GM18909 (cell line): ENCODE measurements at regions not wholly inside any gene's neighbourhood (a gene's known extent, or its start where the extent isn't known, plus 50 kb on each side); places are given as distances from the start of the nearest gene placed in this dataset.
"Not testable (repeated sequence)": the region's sequence is repeated elsewhere in the genome, so short reads cannot be mapped to it uniquely, and the experiment has no call there.

ENCODE experiments used
- ATAC-seq: cut with Tn5 transposase; IDR thresholded peaks from one replicate; pipeline ENCODE4 v1.9.1; 2021; ENCODE audit warnings: mild to moderate bottlenecking; ENCODE audit not compliant: unreplicated experiment, poor library complexity

DNA sequence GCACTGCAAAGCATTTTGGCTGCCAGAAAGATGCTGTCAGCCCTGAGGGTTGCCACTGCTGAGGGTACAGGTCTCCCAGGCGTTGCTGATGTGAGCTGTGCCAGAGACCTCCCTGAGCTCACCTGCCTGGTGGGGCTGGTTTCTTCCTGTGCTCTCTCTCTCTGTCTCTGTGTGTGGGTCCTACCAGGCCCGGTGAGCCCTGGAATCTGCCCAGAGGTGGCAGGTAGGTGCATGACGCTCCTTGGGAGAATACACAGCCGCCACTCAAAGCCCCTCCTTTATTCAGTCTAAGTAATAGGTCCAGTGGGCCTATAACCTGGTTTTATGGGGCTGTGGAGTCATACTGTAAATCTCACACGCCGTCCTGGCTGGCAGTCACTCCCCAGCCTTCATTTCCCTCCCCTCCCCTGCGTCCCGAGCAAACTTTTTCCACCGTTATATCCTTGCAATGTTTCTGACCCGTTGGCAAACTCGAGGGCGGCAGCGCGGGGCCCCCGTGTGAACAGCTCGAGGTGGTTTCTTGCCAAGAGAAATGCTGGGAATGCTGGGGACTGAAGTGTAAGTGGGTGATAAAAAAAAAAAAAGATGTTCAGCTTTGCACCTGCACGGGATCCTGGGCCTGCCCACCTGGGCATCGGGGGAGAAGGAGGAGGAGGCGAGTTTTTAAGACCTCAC is 245.9 kb downstream of the CRLF2 start:
- ATAC-seq = no peak

DNA sequence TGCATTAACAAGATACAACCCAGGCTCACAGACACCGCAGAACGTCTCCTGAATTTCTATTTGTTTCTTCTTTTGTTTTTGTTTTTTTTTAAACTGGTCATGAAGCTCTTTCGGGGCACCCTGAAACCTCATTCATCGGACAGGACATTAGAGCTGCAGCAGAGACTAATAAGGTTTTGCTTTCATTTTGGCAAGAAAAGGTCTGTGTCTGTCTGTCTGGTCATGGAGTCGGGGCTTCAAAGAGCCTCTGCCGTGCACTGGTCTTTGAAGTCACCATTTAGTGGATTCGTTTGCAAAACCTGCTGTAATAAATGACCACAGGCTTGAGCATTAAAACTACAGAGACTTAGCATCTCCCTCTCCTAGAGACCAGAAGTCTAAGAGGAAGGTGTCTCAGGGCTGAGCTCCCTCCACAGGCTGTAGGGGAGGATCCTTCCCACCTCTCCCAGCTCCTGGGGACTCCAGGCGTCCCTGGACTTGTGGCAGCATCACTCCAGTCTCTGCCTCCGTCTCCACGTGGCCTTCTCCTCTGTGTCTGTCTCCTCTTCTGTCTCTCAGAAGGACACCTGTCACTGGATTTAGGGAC is 247.5 kb downstream of the CRLF2 start:
- no peak for ATAC-seq

- no peak for ATAC-seq
These were observed 251.6 kb downstream of the CRLF2 start for GRCh38 chrX:960821-961220.

DNA sequence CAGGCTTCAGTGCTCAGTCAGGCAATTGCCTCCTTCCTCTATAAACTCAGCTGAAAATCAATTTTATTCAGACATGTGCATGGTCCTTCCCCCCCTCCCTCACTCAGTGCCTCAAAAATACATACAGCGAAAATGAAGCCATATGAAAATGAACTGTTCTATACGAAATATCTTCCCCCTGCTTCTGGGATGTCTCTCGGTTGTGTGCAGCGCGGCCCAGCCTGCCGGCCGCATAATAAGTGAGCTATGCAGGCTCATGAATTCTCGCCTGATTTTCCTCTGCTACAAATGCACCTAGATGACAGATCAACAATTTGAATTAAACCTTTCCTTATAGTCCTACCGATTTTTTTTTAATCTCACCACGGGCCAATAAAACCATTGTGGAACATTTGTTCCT is 252.9 kb downstream of the CRLF2 start:
- no peak for ATAC-seq

GRCh38 chrX:955168-955781 is 257.2 kb downstream of the CRLF2 start:
- ATAC-seq = not testable (repeated sequence)

DNA sequence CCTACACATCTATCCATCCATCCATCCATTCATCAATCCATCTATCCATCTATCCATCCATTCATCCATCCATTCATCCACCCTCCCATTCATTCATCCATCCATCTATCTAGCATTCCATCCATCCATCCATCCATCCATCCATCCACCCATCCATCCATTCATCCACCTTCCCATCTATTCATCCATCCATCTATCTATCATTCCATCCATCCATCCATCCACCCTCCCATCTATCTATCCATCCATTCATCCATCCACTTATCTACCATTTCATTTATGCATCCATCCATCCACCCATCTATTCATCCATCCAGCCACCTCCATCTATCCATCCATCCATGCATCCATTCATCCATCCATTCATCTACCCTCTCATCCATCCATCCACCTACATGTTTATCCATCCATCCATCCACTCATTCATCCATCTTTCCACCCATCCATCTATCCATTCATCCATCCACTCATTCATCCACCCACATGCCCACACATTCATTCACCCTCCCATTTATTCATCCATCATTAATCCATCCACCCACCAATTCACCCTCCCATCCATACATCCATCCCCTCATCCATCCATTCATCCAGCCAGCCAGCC is 258.5 kb downstream of the CRLF2 start:
- ATAC-seq = no peak

GRCh38 chrX:952816-953215 is 259.6 kb downstream of the CRLF2 start:
- ATAC-seq = no peak

GRCh38 chrX:947262-947661 is 265.2 kb downstream of the CRLF2 start:
- not testable (repeated sequence) for ATAC-seq

GRCh38 chrX:943035-943434 is 269.4 kb downstream of the CRLF2 start:
- no peak for ATAC-seq

- ATAC-seq = no peak
These were observed 271.8 kb downstream of the CRLF2 start for GRCh38 chrX:940691-941090.

DNA sequence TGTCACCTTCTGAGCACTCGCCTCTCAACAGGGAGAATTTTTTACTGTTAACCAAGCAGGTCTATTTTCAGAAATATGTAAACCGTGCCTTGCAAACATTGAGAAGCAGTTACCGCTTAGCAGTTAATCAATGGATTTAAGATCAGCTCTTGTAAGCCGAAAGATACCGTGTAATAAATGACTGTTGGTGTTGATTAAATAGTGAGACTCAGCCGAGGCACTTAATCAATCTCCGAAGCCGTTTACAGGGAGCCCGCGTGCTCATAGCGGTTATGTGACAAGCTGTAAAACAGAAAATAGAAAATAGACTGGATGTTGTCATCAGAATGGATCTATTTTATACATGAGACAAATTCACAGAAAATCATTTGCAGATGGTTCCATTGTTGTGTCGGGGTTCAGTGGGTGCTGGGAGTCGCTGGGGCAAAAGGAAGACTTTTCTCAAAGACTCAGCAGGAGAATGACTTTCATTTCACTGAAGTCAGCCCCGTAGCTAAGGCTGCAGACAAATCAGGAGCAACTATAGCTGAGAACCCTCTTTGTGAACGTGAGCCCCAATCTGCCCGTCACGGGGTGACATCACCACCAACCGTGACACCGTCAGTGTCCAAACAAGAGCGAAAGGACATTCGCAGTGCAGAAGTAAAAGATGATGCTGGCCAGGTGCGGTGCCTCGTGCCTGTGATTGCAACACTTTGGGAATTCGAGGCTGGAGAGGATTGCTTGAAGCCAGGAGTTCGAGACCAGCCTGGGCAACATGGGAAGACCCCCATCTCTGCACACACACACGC is 275.3 kb downstream of the CRLF2 start:
- ATAC-seq = no peak

DNA sequence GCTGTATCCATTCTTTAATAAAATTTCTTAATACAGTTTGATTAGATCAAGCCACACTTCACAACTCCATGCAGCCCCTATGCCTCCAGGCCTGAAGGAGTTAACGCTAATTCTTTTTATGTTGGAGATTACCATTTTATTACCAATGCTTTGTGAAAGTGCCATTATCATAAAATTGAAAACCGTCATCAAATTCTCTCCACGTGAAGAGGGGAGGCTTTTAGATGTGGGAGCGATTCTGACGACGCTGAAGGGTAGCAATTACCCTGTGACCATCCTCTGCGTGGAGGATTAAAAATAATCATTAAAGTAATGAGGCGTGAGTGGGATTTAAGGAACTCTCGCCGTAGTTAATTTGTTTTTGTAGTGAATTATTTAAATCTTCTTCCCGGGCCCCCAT is 278.8 kb downstream of the CRLF2 start:
- ATAC-seq = no peak

DNA sequence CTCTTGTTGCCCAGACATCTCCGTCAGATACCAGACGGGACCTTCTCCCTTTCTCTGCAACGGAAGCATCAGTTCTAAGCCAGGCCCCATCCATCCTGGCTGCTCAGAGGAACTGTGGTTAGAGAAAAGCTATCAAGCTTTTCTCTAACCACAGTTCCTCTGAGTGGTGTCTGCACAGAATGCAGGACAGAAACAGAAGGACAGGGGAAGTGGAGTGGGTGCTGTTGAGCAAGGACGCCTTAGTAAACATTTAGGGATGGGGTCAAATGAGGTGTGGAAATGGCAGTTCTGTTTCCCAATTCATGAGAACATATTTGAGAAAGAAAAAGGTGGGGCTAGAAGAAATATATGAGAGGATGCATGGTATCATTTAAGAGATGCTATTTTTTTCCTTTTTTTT is 283.8 kb downstream of the CRLF2 start:
- no peak for ATAC-seq

DNA sequence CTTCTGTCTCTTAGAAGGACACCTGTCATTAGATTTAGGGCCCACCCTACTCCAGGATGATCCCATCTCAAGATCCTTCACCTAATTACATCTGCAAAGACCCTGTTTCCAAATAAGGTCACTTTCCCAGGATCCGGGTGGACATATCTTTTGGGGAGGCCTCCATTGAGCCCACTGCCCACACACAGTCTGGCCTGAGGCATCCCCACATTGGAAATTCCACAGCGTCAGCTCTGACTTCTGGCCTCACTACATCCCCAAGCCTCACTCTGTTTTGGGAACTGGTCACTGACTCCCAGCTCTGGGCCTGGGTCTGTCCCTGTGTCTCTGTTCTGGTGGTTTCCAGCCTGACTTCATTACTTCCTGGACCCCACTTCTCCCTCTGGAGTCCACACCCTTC is 285.5 kb downstream of the CRLF2 start:
- no peak for ATAC-seq

- ATAC-seq = no peak
These were observed 286.4 kb downstream of the CRLF2 start for GRCh38 chrX:926070-926469.

DNA sequence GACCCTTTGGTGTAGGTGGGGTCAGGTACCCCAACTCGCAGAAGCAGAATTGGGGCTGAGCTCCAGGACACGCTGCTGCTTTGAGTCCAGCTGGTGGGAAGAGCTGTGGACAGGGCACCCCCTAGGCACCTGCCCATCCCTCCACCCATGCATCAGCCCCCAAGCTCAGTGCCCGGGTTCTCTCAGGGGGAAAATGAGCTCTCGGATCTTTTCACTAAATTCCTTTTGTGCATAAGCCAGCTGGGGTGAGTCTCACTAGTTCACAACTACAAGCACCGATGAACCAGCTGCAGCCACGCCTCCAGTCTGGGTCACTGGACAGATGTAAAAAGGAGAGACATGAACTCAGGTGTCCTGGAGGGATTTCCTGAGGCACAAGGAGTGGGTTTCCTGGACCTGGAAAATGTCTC is 286.8 kb downstream of the CRLF2 start:
- ATAC-seq = no peak

GRCh38 chrX:925094-925493 is 287.4 kb downstream of the CRLF2 start:
- ATAC-seq = no peak

GRCh38 chrX:924017-924416 is 288.4 kb downstream of the CRLF2 start:
- no peak for ATAC-seq

DNA sequence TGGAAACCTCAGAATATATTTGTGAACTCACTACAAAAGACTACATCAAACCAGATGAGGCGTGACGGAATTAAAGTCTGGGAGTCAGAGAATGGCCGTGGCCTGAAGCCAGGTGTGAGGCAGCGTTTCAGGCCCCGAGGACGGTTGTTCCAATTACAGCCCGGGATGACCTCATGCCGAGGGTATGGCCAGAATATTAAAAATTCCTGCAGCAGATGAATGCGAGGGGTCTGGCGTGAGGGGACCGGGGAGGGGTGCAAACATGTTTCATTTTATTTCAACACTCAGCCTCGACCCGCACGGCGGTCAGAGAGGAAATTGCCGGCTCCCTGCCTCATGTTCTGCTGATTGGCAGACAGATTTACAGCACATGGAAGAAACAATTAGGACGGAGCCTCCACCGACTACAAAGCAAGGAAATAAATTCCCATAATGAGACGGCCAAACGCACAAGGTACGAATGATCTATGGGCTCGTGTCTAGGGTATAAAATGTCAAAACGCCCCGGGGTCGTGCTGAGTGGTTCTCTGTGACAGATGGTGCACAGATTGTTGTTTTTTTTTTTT is 289.7 kb downstream of the SHOX start:
- ATAC-seq = no peak

GRCh38 chrX:916230-916599 is 285.6 kb downstream of the SHOX start:
- ATAC-seq = no peak
